ENCODE measurements at regions not wholly inside any gene's neighbourhood (a gene's known extent, or its start where the extent isn't known, plus 50 kb on each side); places are given as distances from the start of the nearest gene placed in this dataset.

GRCh38 chr14:85387181-85387580 is 142.8 kb upstream of the FLRT2 start:
- Histone ChIP-seq H4K20me1 (ENCODE audit: insufficient read depth, low read length) (no peaks in the 10 kb centered on the region), H3K9me2 (ENCODE audit: insufficient read depth, low read length) (no peaks in the 10 kb centered on the region), H3K27ac (ENCODE audit: low read depth, low read length, poor library complexity, severe bottlenecking) (no peak overlapping the region), H3K9me3 (ENCODE audit: low read length) (no peaks in the 10 kb centered on the region), H3K4me1 (ENCODE audit: insufficient read depth, low read length, poor library complexity, severe bottlenecking) (no peaks in the 10 kb centered on the region), H3K36me3 (ENCODE audit: insufficient read depth, low read length) (no peaks in the 10 kb centered on the region), H3K4me3 (ENCODE audit: low read depth, low read length, poor library complexity, severe bottlenecking) (no peak overlapping the region), H3K4me2 (ENCODE audit: low read length) (no peak overlapping the region), H3K79me2 (ENCODE audit: insufficient read depth, low read depth, low read length) (no peaks in the 10 kb centered on the region), H2AFZ (ENCODE audit: low read length) (no peak overlapping the region)
- ChIA-PET CTCF (ENCODE audit: unreplicated experiment) (no interaction called here), POLR2A (interaction anchor here (1.0 kb wide), 1 partner anchor 21 kb away, joined by 3 read pairs; no protein-coding TSS in a partner anchor)
- DNase-seq (ENCODE audit: low spot score): no peak
- BruUV-seq (replicated peaks): no TSS peak
- TF ChIP-seq CTCF (conservative IDR thresholded peaks at IDR 0.05; ENCODE audit: low read length) (no peak), EZH2phosphoT487 (IDR thresholded peaks at IDR 0.05; ENCODE audit: borderline replicate concordance, low read depth, low read length) (no peak)
- intact Hi-C loops (cut with micrococcal nuclease; ENCODE audit: unreplicated experiment): no loop called here

GRCh38 chr14:85390236-85390635 is 139.7 kb upstream of the FLRT2 start:
- no peak for DNase-seq (ENCODE audit: low spot score)
- Histone ChIP-seq H3K79me2 (ENCODE audit: insufficient read depth, low read depth, low read length) (no peaks in the 10 kb centered on the region), H3K27ac (ENCODE audit: low read depth, low read length, poor library complexity, severe bottlenecking) (no peak overlapping the region), H3K4me3 (ENCODE audit: low read depth, low read length, poor library complexity, severe bottlenecking) (no peak overlapping the region), H2AFZ (ENCODE audit: low read length) (no peak overlapping the region), H3K4me2 (ENCODE audit: low read length) (no peak overlapping the region), H3K4me1 (ENCODE audit: insufficient read depth, low read length, poor library complexity, severe bottlenecking) (no peaks in the 10 kb centered on the region), H3K9me3 (ENCODE audit: low read length) (no peaks in the 10 kb centered on the region), H4K20me1 (ENCODE audit: insufficient read depth, low read length) (no peaks in the 10 kb centered on the region), H3K36me3 (ENCODE audit: insufficient read depth, low read length) (no peaks in the 10 kb centered on the region), H3K9me2 (ENCODE audit: insufficient read depth, low read length) (no peaks in the 10 kb centered on the region)
- ChIA-PET POLR2A (no interaction called here), CTCF (ENCODE audit: unreplicated experiment) (no interaction called here)
- TF ChIP-seq CTCF (conservative IDR thresholded peaks at IDR 0.05; ENCODE audit: low read length) (no peak), EZH2phosphoT487 (IDR thresholded peaks at IDR 0.05; ENCODE audit: borderline replicate concordance, low read depth, low read length) (no peak)
- no TSS peak for BruUV-seq (replicated peaks)
- intact Hi-C loops (cut with micrococcal nuclease; ENCODE audit: unreplicated experiment): no loop called here

GRCh38 chr14:85391455-85391854 is 138.5 kb upstream of the FLRT2 start:
- H3K4me2 ChIP-seq (ENCODE audit: low read length): no peak overlapping the region
- DNase-seq (ENCODE audit: low spot score): no peak
- CTCF ChIA-PET (ENCODE audit: unreplicated experiment): no interaction called here
- no peaks in the 10 kb centered on the region for H3K4me1 ChIP-seq (ENCODE audit: insufficient read depth, low read length, poor library complexity, severe bottlenecking)
- intact Hi-C loops (cut with micrococcal nuclease; ENCODE audit: unreplicated experiment): no loop called here
- no peaks in the 10 kb centered on the region for H4K20me1 ChIP-seq (ENCODE audit: insufficient read depth, low read length)
- H3K36me3 ChIP-seq (ENCODE audit: insufficient read depth, low read length): no peaks in the 10 kb centered on the region
- no peak overlapping the region for H2AFZ ChIP-seq (ENCODE audit: low read length)
- no peak overlapping the region for H3K27ac ChIP-seq (ENCODE audit: low read depth, low read length, poor library complexity, severe bottlenecking)
- no peaks in the 10 kb centered on the region for H3K79me2 ChIP-seq (ENCODE audit: insufficient read depth, low read depth, low read length)
- H3K9me3 ChIP-seq (ENCODE audit: low read length): no peaks in the 10 kb centered on the region
- no TSS peak for BruUV-seq (replicated peaks)
- H3K4me3 ChIP-seq (ENCODE audit: low read depth, low read length, poor library complexity, severe bottlenecking): no peak overlapping the region
- POLR2A ChIA-PET: interaction anchor here (1.1 kb wide), 1 partner anchor 14 kb away, joined by 3 read pairs; no protein-coding TSS in a partner anchor
- no peaks in the 10 kb centered on the region for H3K9me2 ChIP-seq (ENCODE audit: insufficient read depth, low read length)
- TF ChIP-seq CTCF (conservative IDR thresholded peaks at IDR 0.05; ENCODE audit: low read length) (no peak), EZH2phosphoT487 (IDR thresholded peaks at IDR 0.05; ENCODE audit: borderline replicate concordance, low read depth, low read length) (no peak)

Measured in OCI-LY7 (cell line).